HepG2 (cell line): ENCODE measurements at regions not wholly inside any gene's neighbourhood (a gene's known extent, or its start where the extent isn't known, plus 50 kb on each side); places are given as distances from the start of the nearest gene placed in this dataset.

Experiments used
- CTCF ChIP-seq: sonication (generic); formaldehyde crosslinking; IDR thresholded peaks from 2 replicates; pipeline ENCODE4 v1.5.0; 2020; ENCODE audit warnings: mild to moderate bottlenecking, missing genetic modification reagents, moderate library complexity
- GABPA ChIP-seq, 2 experiments: IDR thresholded peaks; 2 replicates each; pipeline ENCODE4 v1.6.1; 2011 to 2016; ENCODE audit warnings: low read depth in 2 of 2, low read length in 1 of 2, missing biosample characterization in 1 of 2, missing genetic modification characterization in 1 of 2

DNA sequence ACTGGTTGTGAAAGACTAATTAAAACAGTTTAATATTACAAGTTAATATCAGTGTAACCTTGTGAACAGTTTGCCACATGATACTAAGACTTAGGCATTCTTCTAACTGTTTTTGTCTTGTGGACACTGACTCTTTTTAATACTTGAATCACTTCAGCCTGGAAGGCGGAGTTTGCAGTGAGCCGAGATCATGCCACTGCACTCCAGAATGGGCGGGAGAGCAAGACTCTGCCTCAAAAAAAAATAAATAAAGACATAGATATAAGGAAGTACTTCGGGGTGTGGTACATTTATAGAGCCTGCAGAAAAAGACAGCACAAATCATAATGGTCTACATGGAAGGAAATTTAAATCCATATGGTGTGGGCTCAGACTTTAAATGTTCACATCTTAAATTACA, 300.4 kb upstream of the NETO1 start:
- no peak for TF ChIP-seq CTCF (CRISPR knock-in tag)
- no peak for TF ChIP-seq GABPA (IDR thresholded peaks at IDR 0.05; ENCODE audit: low read depth, low read length)
- TF ChIP-seq GABPA (CRISPR knock-in tag; IDR thresholded peaks at IDR 0.05; ENCODE audit: low read depth) = no peak
